Endothelial cell of umbilical vein (primary cell): ENCODE measurements at regions not wholly inside any gene's neighbourhood (a gene's known extent, or its start where the extent isn't known, plus 50 kb on each side); places are given as distances from the start of the nearest gene placed in this dataset.

Experiments
- BruUV-seq: library from RNA; stranded (reverse); fragments of 400-500 nt; replicated peaks from 2 replicates; lab custom pipeline; 2021; lab: Mats Ljungman, UMichigan
- CTCF ChIA-PET: fragments of 300-600, 350-600 bp; sonication (Branson Sonifier 250); formaldehyde crosslinking; loops from one replicate; lab custom pipeline; 2021; ENCODE audit warnings: antibody characterized with exemption, inconsistent platforms; lab: Charles Lee
- POLR2A ChIA-PET: fragments of 300-600, 350-600 bp; sonication (Branson Sonifier 250); formaldehyde crosslinking; loops from one replicate; lab custom pipeline; 2021; ENCODE audit warnings: antibody characterized with exemption, inconsistent platforms; lab: Charles Lee
- DNase-seq: peaks from one replicate; pipeline ENCODE4 v3.0.0-alpha.2; 2011; ENCODE audit warnings: low read depth, low spot score
- FAIRE-seq: peaks from 2 replicates; lab custom pipeline; 2011; peaks lifted over from hg19 to GRCh38; lab: Jason Lieb, UNC
- H2AFZ ChIP-seq: 2 replicates; pipeline ENCODE4 v1.6.0; 2012; ENCODE audit warnings: low read depth, low read length, control low read depth, inconsistent platforms
- H3K27ac ChIP-seq: 2 replicates; pipeline ENCODE4 v1.5.1; 2011; ENCODE audit warnings: low read depth, mild to moderate bottlenecking, control low read depth, low read length, moderate library complexity; ENCODE audit not compliant: insufficient read depth
- H3K27me3 ChIP-seq, 2 experiments: 2 replicates each; pipeline versions ENCODE4 v1.6.0 to v1.6.1; 2011; ENCODE audit warnings: low read length in 2 of 2, mixed read lengths in 1 of 2; ENCODE audit not compliant: control insufficient read depth in 2 of 2, insufficient read depth in 2 of 2
- H3K36me3 ChIP-seq, 2 experiments: 2 replicates in 1 of 2; 3 replicates in 1 of 2; pipeline ENCODE4 v1.5.1; 2011; ENCODE audit warnings: low read length in 2 of 2, mild to moderate bottlenecking in 1 of 2, moderate library complexity in 1 of 2; ENCODE audit not compliant: control insufficient read depth in 2 of 2, insufficient read depth in 2 of 2; ENCODE audit errors: extremely low read depth in 1 of 2
- H3K4me1 ChIP-seq: 3 replicates; pipeline ENCODE4 v1.5.1; 2011; ENCODE audit warnings: mild to moderate bottlenecking, low read length; ENCODE audit not compliant: control insufficient read depth, insufficient read depth; ENCODE audit errors: extremely low read depth
- H3K4me2 ChIP-seq: 2 replicates; pipeline ENCODE4 v1.6.1; 2011; ENCODE audit warnings: low read length, control low read depth, mixed read lengths; ENCODE audit not compliant: insufficient read depth
- H3K4me3 ChIP-seq, 3 experiments: fragments of 200-600 bp in 1 of 3; sonication (generic), shearing (Covaris generic) in 1 of 3; replicated peaks in 1 of 3; 2 replicates each; pipeline ENCODE4 v1.5.1; 2011 to 2016; ENCODE audit warnings: control low read depth in 3 of 3, low read length in 3 of 3, mild to moderate bottlenecking in 2 of 3, inconsistent platforms in 1 of 3, low read depth in 1 of 3, moderate library complexity in 1 of 3; ENCODE audit not compliant: insufficient read depth in 1 of 3
- H3K79me2 ChIP-seq: 2 replicates; pipeline ENCODE4 v1.6.0; 2012; ENCODE audit warnings: low read length, inconsistent platforms; ENCODE audit not compliant: control insufficient read depth, insufficient read depth
- H3K9ac ChIP-seq: replicated peaks from 2 replicates; pipeline ENCODE3; 2011; ENCODE audit warnings: low read length, control low read depth; ENCODE audit not compliant: insufficient read depth; ENCODE audit errors: extremely low read depth
- H3K9me1 ChIP-seq: replicated peaks from 3 replicates; pipeline ENCODE4 v1.6.0; 2011; ENCODE audit warnings: mild to moderate bottlenecking, low read length; ENCODE audit not compliant: control insufficient read depth, insufficient read depth; ENCODE audit errors: extremely low read depth
- H3K9me3 ChIP-seq: replicated peaks from 2 replicates; pipeline ENCODE4 v1.5.1; 2012; ENCODE audit warnings: low read length, inconsistent platforms; ENCODE audit not compliant: control insufficient read depth, insufficient read depth
- H4K20me1 ChIP-seq: replicated peaks from 2 replicates; pipeline ENCODE3; 2011; ENCODE audit warnings: mild to moderate bottlenecking, low read length; ENCODE audit not compliant: control insufficient read depth, insufficient read depth; ENCODE audit errors: extremely low read depth
- EZH2 ChIP-seq: IDR thresholded peaks from 2 replicates; pipeline ENCODE4 v1.6.1; 2012; ENCODE audit warnings: borderline replicate concordance, low read depth, mild to moderate bottlenecking, moderate library complexity, low read length, inconsistent platforms; ENCODE audit not compliant: severe bottlenecking
- FOS ChIP-seq: IDR thresholded peaks from 2 replicates; pipeline ENCODE4 v1.6.1; 2011; ENCODE audit warnings: mild to moderate bottlenecking, low read length, moderate library complexity, borderline replicate concordance; ENCODE audit not compliant: insufficient read depth
- GATA2 ChIP-seq: IDR thresholded peaks from 2 replicates; pipeline ENCODE4 v1.7.0; 2011; ENCODE audit warnings: low read depth, mild to moderate bottlenecking, moderate library complexity, mixed read lengths, low read length; ENCODE audit not compliant: insufficient read length, insufficient read depth
- JUN ChIP-seq: IDR thresholded peaks from 2 replicates; pipeline ENCODE4 v1.6.1; 2011; ENCODE audit warnings: borderline replicate concordance, low read depth; ENCODE audit not compliant: insufficient read length, insufficient read depth
- MYC ChIP-seq: IDR thresholded peaks from one replicate; pipeline ENCODE4 v1.6.1; 2011; ENCODE audit warnings: mild to moderate bottlenecking, low read depth, low read length
- POLR2A ChIP-seq: IDR thresholded peaks from 2 replicates; pipeline ENCODE4 v1.6.1; 2012; ENCODE audit warnings: low read depth, mild to moderate bottlenecking, control low read depth, low read length
- POLR2AphosphoS5 ChIP-seq: IDR thresholded peaks from 2 replicates; pipeline ENCODE4 v1.6.1; 2012; ENCODE audit warnings: low read depth, mild to moderate bottlenecking, control low read depth, low read length, moderate library complexity; ENCODE audit not compliant: insufficient read depth
- dilution Hi-C: fragments of 300-500 bp; cut with MboI; formaldehyde crosslinking; loops from one replicate; pipeline ENCODE4 v1.15.0; 2019; ENCODE audit warnings: low sequenced_read_pairs; ENCODE audit not compliant: extremely low pct_ligation_motif_present
- intact Hi-C: fragments of 100-400 bp; cut with micrococcal nuclease; formaldehyde crosslinking; loops from one replicate; pipeline ENCODE4 v1.10.0; 2022
- TF ChIP-seq, protein P1 (sequence below): IDR thresholded peaks from 2 replicates; pipeline ENCODE4 v1.6.1; 2011; ENCODE audit not compliant: insufficient read depth, insufficient read length
- TF ChIP-seq, protein P2 (sequence below), 2 donors: IDR thresholded peaks; 1 replicate in 1 of 2; 2 replicates in 1 of 2; pipeline ENCODE4 v1.5.1; 2011; ENCODE audit warnings: low read length in 2 of 2, mild to moderate bottlenecking in 2 of 2, moderate library complexity in 2 of 2, control low read depth in 1 of 2, inconsistent platforms in 1 of 2, low read depth in 1 of 2; ENCODE audit not compliant: insufficient read depth in 1 of 2; ENCODE audit errors: extremely low read depth in 1 of 2

DNA sequence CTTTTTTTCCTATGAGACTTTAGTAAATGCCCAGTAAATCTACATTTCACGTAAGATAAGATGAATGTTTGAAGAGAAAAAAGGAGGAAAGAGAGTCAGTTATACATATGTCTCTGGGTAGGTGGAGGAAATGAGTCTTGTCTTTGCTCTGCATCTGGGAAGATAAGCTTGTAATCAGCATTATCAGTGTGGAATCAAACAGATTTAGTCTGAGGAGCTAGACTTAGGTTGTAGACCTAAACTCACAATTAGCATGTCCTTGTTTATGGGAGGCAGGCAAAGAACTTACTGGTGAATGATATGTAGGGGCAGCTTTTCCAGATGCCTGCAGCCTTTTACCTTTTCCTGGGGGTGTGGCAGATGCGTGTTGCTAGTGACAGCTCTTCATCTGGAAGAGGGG is 962.3 kb downstream of the TBC1D22A start:
- no peaks in the 10 kb centered on the region for H3K9me1 ChIP-seq
- dilution Hi-C loops, result no loop called here
- no peaks in the 10 kb centered on the region for H4K20me1 ChIP-seq
- BruUV-seq, result no TSS peak
- H3K27me3 ChIP-seq, result no peaks in the 10 kb centered on the region
- H3K9ac ChIP-seq, result no peak overlapping the region
- H2AFZ ChIP-seq, result no peak overlapping the region
- no peaks in the 10 kb centered on the region for H3K36me3 ChIP-seq
- no peak for TF ChIP-seq JUN
- no peak for TF ChIP-seq EZH2
- TF ChIP-seq, protein P1, sequence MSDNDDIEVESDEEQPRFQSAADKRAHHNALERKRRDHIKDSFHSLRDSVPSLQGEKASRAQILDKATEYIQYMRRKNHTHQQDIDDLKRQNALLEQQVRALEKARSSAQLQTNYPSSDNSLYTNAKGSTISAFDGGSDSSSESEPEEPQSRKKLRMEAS, result no peak
- no peak for TF ChIP-seq POLR2AphosphoS5
- TF ChIP-seq, protein P2, sequence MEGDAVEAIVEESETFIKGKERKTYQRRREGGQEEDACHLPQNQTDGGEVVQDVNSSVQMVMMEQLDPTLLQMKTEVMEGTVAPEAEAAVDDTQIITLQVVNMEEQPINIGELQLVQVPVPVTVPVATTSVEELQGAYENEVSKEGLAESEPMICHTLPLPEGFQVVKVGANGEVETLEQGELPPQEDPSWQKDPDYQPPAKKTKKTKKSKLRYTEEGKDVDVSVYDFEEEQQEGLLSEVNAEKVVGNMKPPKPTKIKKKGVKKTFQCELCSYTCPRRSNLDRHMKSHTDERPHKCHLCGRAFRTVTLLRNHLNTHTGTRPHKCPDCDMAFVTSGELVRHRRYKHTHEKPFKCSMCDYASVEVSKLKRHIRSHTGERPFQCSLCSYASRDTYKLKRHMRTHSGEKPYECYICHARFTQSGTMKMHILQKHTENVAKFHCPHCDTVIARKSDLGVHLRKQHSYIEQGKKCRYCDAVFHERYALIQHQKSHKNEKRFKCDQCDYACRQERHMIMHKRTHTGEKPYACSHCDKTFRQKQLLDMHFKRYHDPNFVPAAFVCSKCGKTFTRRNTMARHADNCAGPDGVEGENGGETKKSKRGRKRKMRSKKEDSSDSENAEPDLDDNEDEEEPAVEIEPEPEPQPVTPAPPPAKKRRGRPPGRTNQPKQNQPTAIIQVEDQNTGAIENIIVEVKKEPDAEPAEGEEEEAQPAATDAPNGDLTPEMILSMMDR (IDR thresholded peaks at IDR 0.05; ENCODE audit: extremely low read depth in 1 of 2, insufficient read depth in 1 of 2, low read depth in 1 of 2, low read length in 2 of 2), result no peak
- TF ChIP-seq FOS, result no peak
- TF ChIP-seq GATA2, result no peak
- no peak for TF ChIP-seq POLR2A
- TF ChIP-seq MYC, result no peak
- H3K4me2 ChIP-seq, result no peak overlapping the region
- H3K79me2 ChIP-seq, result no peaks in the 10 kb centered on the region
- peaks cover 2% of the 10 kb centered on the region for H3K9me3 ChIP-seq
- ChIA-PET CTCF (no interaction called here), POLR2A (no interaction called here)
- H3K27ac ChIP-seq, result no peak overlapping the region
- DNase-seq, result no peak
- FAIRE-seq, result no peak
- no peaks in the 10 kb centered on the region for H3K4me1 ChIP-seq
- intact Hi-C loops, result no loop called here
- H3K4me3 ChIP-seq, result no peak overlapping the region
